Inflammatory macrophage (primary cell): ENCODE measurements at regions not wholly inside any gene's neighbourhood (a gene's known extent, or its start where the extent isn't known, plus 50 kb on each side); places are given as distances from the start of the nearest gene placed in this dataset.

ENCODE experiments used
- DNase-seq, 2 donors: peaks; one replicate each; pipeline ENCODE4 v3.0.0-alpha.2; 2020 to 2022

DNA sequence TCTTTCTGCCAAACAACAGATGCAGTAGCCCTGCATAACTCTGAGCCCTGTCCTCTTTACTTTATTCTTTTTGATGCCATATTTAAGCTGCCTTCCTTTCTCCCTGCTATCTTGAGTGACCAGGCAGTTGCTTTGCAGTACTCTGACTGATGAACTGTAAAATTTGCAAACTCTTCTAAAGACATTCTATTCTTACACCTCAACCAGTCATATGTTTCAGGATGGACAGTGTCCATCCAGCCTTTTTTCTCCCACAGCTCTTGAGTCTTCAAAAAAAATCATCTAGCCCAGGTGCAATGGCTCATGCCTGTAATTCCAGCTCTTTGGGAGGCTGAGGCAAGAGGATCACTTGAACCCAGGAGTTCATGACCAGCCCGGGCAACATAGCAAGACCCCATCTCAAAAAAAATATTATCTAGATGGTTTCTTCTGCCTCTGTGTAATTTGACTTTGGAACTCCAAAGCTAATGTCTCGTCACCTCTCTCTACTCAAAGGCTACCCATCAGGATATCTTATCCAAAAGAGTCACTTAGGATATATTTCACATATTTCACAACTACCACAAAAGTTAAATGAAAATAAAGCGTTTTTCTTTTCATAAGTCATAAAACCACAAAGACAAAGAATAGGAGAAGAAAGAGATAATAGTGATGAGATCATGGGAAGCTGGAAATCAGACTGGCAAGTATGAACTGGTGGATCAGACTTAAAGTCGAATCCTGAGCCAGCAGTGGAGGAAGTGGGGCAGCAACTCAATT lies 54.6 kb upstream of the IPO9 start:
- no peak for DNase-seq

DNA sequence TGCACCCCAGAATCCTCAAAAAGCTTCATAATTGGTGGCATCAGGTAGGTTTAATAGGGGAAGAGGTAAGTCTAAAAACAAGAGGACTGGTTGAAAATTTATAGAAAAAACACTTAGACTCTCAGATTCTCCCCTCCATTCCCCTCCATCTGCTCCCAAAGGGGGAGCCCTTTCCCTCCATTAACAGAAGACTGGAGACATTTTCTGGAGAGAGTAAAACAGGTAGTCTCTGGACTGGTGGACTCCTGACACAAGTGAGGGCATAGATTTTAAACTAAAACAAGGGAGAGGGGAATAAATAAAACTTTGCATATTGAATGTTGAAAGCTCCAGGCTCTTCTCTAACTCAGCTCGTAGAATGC lies 54.0 kb upstream of the IPO9 start:
- no peak for DNase-seq

DNA sequence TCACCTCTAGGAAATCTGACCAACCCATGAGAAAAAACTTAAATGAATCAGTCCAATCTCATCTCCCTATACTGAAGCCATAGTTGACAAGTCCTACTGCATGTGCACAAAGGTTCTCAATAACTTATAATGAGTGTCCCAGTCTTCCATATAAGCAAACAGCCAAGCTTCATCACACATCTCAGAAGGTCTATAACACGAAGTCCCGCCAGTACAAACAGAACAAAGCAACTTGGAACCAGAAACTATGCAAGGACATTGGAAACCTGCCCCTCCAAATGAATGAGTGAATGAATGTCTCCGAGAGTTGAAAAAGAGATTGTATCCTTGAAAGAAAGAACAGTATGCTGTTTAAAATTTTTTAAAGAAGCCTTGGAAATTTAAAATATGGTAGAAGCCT lies 53.6 kb upstream of the IPO9 start:
- DNase-seq: no peak

DNA sequence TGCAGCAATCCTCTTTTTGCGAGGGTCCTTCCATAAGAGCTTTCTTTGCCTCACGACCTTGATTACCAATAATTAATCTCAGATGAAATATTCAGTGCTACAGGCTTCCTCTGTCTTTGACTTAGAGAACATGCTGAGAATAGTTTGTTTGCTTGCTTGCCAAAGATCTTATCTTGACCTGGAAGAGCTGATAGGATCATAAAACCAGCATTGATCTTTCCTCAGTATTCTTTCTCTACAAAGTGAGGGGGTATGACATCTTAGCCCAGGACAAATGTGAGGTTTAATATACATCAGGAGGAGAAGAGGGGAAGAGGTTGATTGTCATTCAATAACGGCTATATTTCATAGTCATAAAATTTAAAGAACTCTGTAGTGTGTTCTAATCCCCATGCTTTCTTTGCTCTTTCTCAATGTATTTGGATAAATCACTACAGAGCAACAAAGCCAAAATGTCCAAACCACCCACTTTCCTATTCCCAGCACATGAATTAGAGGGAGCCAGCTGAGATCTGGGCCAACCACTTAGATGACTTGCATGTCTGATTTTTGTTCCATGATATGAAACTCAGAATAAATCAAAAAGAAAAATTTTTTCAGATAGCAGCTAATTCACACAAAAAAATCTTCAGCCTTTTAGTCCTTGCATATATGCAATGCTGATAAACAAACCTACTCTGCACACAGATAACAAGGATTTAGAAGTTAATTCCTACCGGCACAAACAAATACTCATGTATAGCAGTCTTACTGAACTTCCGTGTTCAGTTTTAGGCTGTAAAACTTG lies 50.5 kb upstream of the IPO9 start:
- DNase-seq: no peak
